H9 (cell line): ENCODE measurements at regions not wholly inside any gene's neighbourhood (a gene's known extent, or its start where the extent isn't known, plus 50 kb on each side); places are given as distances from the start of the nearest gene placed in this dataset.

Experiments used
- DNase-seq: peaks from one replicate; pipeline ENCODE4 v3.0.0-alpha.2; 2017
- H2AFZ ChIP-seq: one replicate; pipeline ENCODE4 v1.6.1; 2013; ENCODE audit warnings: mild to moderate bottlenecking, low read length, control low read depth, moderate library complexity
- H2AK5ac ChIP-seq: 2 replicates; pipeline ENCODE4 v1.6.1; 2013; ENCODE audit warnings: low read length, control low read depth, mixed read lengths; ENCODE audit not compliant: insufficient read length
- H2BK120ac ChIP-seq: one replicate; pipeline ENCODE4 v1.6.1; 2013; ENCODE audit warnings: low read depth, mild to moderate bottlenecking, low read length, control low read depth, inconsistent platforms; ENCODE audit not compliant: poor library complexity, severe bottlenecking
- H2BK12ac ChIP-seq: 2 replicates; pipeline ENCODE4 v1.6.1; 2013; ENCODE audit warnings: low read length, control low read depth, mixed read lengths, low read depth; ENCODE audit not compliant: insufficient read length
- H2BK15ac ChIP-seq: 2 replicates; pipeline ENCODE4 v1.6.1; 2013; ENCODE audit warnings: low read depth, low read length, control low read depth
- H2BK20ac ChIP-seq: one replicate; pipeline ENCODE4 v1.6.1; 2013; ENCODE audit warnings: low read depth, mild to moderate bottlenecking, low read length, control low read depth, inconsistent platforms; ENCODE audit not compliant: poor library complexity, severe bottlenecking
- H2BK5ac ChIP-seq: 2 replicates; pipeline ENCODE4 v1.6.1; 2013; ENCODE audit warnings: low read length, control low read depth, mixed read lengths; ENCODE audit not compliant: insufficient read length
- H3K14ac ChIP-seq: 2 replicates; pipeline ENCODE4 v1.6.1; 2013; ENCODE audit warnings: low read length, control low read depth; ENCODE audit not compliant: insufficient read depth
- H3K18ac ChIP-seq: 2 replicates; pipeline ENCODE4 v1.6.1; 2013; ENCODE audit warnings: low read depth, mild to moderate bottlenecking, mixed read lengths, low read length, control low read depth; ENCODE audit not compliant: insufficient read length
- H3K23ac ChIP-seq: 2 replicates; pipeline ENCODE4 v1.6.1; 2013; ENCODE audit warnings: low read length, control low read depth, mixed read lengths, low read depth; ENCODE audit not compliant: insufficient read length
- H3K23me2 ChIP-seq: 2 replicates; pipeline ENCODE4 v1.6.1; 2013; ENCODE audit warnings: low read depth, mild to moderate bottlenecking, mixed read lengths, low read length, control low read depth; ENCODE audit not compliant: insufficient read length, poor library complexity, severe bottlenecking
- H3K27ac ChIP-seq: 2 replicates; pipeline ENCODE4 v1.5.1; 2013; ENCODE audit warnings: low read length, control low read depth, mixed read lengths, low read depth; ENCODE audit not compliant: insufficient read length
- H3K27me3 ChIP-seq: 2 replicates; pipeline ENCODE4 v1.6.1; 2013; ENCODE audit warnings: low read length, control low read depth, inconsistent platforms; ENCODE audit not compliant: insufficient read depth
- H3K4ac ChIP-seq: 2 replicates; pipeline ENCODE4 v1.6.1; 2013; ENCODE audit warnings: low read depth, mild to moderate bottlenecking, control low read depth, inconsistent platforms, low read length, moderate library complexity
- H3K4me1 ChIP-seq: 2 replicates; pipeline ENCODE4 v1.6.1; 2013; ENCODE audit warnings: low read length, control low read depth, inconsistent platforms; ENCODE audit not compliant: insufficient read depth
- H3K4me2 ChIP-seq: 2 replicates; pipeline ENCODE4 v1.6.1; 2013; ENCODE audit warnings: low read length, control low read depth, mixed read lengths; ENCODE audit not compliant: insufficient read length, insufficient read depth
- H3K56ac ChIP-seq: 2 replicates; pipeline ENCODE4 v1.6.1; 2013; ENCODE audit warnings: low read depth, mild to moderate bottlenecking, mixed read lengths, low read length, control low read depth; ENCODE audit not compliant: insufficient read length
- H3K79me1 ChIP-seq: 2 replicates; pipeline ENCODE4 v1.6.1; 2013; ENCODE audit warnings: low read depth, mild to moderate bottlenecking, moderate library complexity, low read length, control low read depth, inconsistent platforms; ENCODE audit not compliant: insufficient read depth, poor library complexity, severe bottlenecking
- H3K79me2 ChIP-seq: 2 replicates; pipeline ENCODE4 v1.6.1; 2013; ENCODE audit warnings: low read length, control low read depth, inconsistent platforms; ENCODE audit not compliant: insufficient read depth
- H3K9ac ChIP-seq: 2 replicates; pipeline ENCODE4 v1.6.1; 2013; ENCODE audit warnings: low read length, control low read depth, mixed read lengths; ENCODE audit not compliant: insufficient read length; ENCODE audit errors: extremely low read depth
- H3K9me3 ChIP-seq: one replicate; pipeline ENCODE4 v1.6.1; 2013; ENCODE audit warnings: low read depth, low read length, inconsistent platforms; ENCODE audit not compliant: control insufficient read depth
- H3T11ph ChIP-seq: one replicate; pipeline ENCODE4 v1.6.1; 2013; ENCODE audit warnings: mild to moderate bottlenecking, low read length, control low read depth, inconsistent platforms
- H4K20me1 ChIP-seq: one replicate; pipeline ENCODE4 v1.6.1; 2013; ENCODE audit not compliant: control insufficient read depth, insufficient read length, insufficient read depth
- H4K5ac ChIP-seq: 2 replicates; pipeline ENCODE4 v1.6.1; 2013; ENCODE audit warnings: low read depth, mild to moderate bottlenecking, mixed read lengths, low read length, control low read depth; ENCODE audit not compliant: insufficient read length
- H4K8ac ChIP-seq: replicated peaks from 2 replicates; pipeline ENCODE4 v1.6.1; 2013; ENCODE audit warnings: low read length, control low read depth, mixed read lengths, low read depth; ENCODE audit not compliant: insufficient read length
- H4K91ac ChIP-seq: 2 replicates; pipeline ENCODE4 v1.6.1; 2013; ENCODE audit warnings: low read depth, mild to moderate bottlenecking, moderate library complexity, mixed read lengths, low read length, control low read depth; ENCODE audit not compliant: insufficient read length
- H3K27ac Mint-ChIP-seq, 3 experiments: 2 replicates in 2 of 3; 3 replicates in 1 of 3; pipeline ENCODE4 v1.8.0; 2020 to 2021; ENCODE audit warnings: mixed read lengths in 3 of 3, mild to moderate bottlenecking in 1 of 3, moderate library complexity in 1 of 3
- H3K27me3 Mint-ChIP-seq: 2 replicates; pipeline ENCODE4 v1.8.0; 2021; ENCODE audit warnings: low read depth, mild to moderate bottlenecking, moderate library complexity, mixed read lengths
- H3K36me3 Mint-ChIP-seq, 3 experiments: 2 replicates in 2 of 3; 3 replicates in 1 of 3; pipeline ENCODE4 v1.8.0; 2020 to 2021; ENCODE audit warnings: low read depth in 3 of 3, mixed read lengths in 3 of 3; ENCODE audit not compliant: insufficient read depth in 1 of 3
- H3K4me1 Mint-ChIP-seq, 2 experiments: 2 replicates each; pipeline ENCODE4 v1.8.0; 2020; ENCODE audit warnings: mixed read lengths in 2 of 2
- H3K4me3 Mint-ChIP-seq, 2 experiments: 2 replicates in 1 of 2; 3 replicates in 1 of 2; pipeline ENCODE4 v1.8.0; 2020 to 2021; ENCODE audit warnings: mild to moderate bottlenecking in 2 of 2, mixed read lengths in 2 of 2, moderate library complexity in 1 of 2
- H3K9me3 Mint-ChIP-seq, 2 experiments: 2 replicates in 1 of 2; 3 replicates in 1 of 2; pipeline ENCODE4 v1.8.0; 2020; ENCODE audit warnings: mild to moderate bottlenecking in 2 of 2, mixed read lengths in 2 of 2, moderate library complexity in 1 of 2
- WGBS: extraction: QIAGEN DNeasy Blood & Tissue Kit; methylation state at CpG from one replicate; pipeline ENCODE4 v1.1.7; 2013; ENCODE audit warnings: missing lambda C conversion rate, low lambda C conversion rate, mixed read lengths; ENCODE audit not compliant: insufficient read length; ENCODE audit errors: extremely low coverage; 5-methylcytosine and 5-hydroxymethylcytosine counted together
- TF ChIP-seq, protein P1 (sequence below): fragments of 200-600 bp; sonication (generic); conservative IDR thresholded peaks from 3 replicates; pipeline ENCODE4 v1.8.0; 2021; ENCODE audit warnings: antibody characterized with exemption, mild to moderate bottlenecking

DNA sequence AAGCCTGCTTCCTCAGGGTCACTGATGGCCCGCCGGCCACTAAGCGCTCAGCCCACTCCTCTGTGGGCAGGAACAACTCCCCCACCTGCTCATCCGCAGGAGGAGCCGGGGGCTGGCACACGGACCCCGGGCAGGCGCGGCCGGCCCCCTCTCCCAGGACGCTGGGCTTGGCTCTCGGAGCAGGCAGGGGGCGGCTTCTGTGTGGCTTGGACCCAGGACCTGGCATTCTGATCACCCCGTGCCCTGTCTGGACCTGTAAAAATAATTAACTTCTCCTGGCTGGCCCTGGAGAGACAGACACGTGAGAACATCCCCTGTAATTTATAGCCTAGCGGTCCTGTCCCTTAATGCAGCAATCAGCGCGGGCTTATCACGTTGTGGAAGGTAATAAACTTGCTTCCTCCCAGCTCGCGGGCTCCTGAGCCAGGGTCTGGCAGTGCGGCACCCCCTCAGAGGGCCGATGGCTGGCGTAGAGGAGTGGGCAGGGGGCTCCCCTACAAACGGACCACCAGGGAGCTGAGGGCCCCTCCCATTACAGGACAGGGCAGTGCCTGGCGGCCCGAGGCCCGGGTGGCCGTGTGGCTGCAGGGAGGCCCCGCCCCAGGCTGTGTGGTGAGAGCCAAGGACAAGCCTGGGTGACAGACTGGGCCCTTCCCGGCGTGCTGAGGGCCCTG is 84.5 kb upstream of the NKX1-1 start:
- no peak overlapping the region for H3K4me3 Mint-ChIP-seq

More for the DNA sequence above, 84.5 kb upstream of the NKX1-1 start:
- Mint-ChIP-seq H3K4me1 (no peaks in the 10 kb centered on the region), H3K27ac (peak overlapping the region in 1 of 3 experiments; percentile 77; a peak in 1 of 7 replicates), H3K36me3 (peaks cover 0 to 7% (median 3%) of the 10 kb centered on the region in 3 experiments; a peak in 4 of 7 replicates), H3K27me3 (peaks cover 20% of the 10 kb centered on the region), H3K9me3 (peaks cover 16 to 18% of the 10 kb centered on the region in 2 experiments)
- no peaks in the 10 kb centered on the region for H3K79me1 ChIP-seq
- no peak overlapping the region for H3K18ac ChIP-seq
- no peak overlapping the region for H2AFZ ChIP-seq
- H4K8ac ChIP-seq = no peak overlapping the region
- H2BK120ac ChIP-seq = no peak overlapping the region
- no CpG with 5 or more reads among the region's 32 CpGs for WGBS
- no peak overlapping the region for H3K4ac ChIP-seq
- H4K91ac ChIP-seq = no peak overlapping the region
- H3K4me2 ChIP-seq = no peak overlapping the region
- no peak overlapping the region for H3K56ac ChIP-seq
- H3K9ac ChIP-seq = no peak overlapping the region
- H3K23ac ChIP-seq = no peak overlapping the region
- H2BK20ac ChIP-seq = no peak overlapping the region
- H3K79me2 ChIP-seq = no peaks in the 10 kb centered on the region
- H3K27me3 ChIP-seq = no peaks in the 10 kb centered on the region
- H2BK15ac ChIP-seq = no peak overlapping the region
- H3K14ac ChIP-seq = no peak overlapping the region
- no peak overlapping the region for H4K5ac ChIP-seq
- H3K9me3 ChIP-seq = no peaks in the 10 kb centered on the region
- H3K23me2 ChIP-seq = no peaks in the 10 kb centered on the region
- DNase-seq = no peak
- no peak overlapping the region for H2AK5ac ChIP-seq
- H2BK5ac ChIP-seq = no peak overlapping the region
- TF ChIP-seq, protein P1, sequence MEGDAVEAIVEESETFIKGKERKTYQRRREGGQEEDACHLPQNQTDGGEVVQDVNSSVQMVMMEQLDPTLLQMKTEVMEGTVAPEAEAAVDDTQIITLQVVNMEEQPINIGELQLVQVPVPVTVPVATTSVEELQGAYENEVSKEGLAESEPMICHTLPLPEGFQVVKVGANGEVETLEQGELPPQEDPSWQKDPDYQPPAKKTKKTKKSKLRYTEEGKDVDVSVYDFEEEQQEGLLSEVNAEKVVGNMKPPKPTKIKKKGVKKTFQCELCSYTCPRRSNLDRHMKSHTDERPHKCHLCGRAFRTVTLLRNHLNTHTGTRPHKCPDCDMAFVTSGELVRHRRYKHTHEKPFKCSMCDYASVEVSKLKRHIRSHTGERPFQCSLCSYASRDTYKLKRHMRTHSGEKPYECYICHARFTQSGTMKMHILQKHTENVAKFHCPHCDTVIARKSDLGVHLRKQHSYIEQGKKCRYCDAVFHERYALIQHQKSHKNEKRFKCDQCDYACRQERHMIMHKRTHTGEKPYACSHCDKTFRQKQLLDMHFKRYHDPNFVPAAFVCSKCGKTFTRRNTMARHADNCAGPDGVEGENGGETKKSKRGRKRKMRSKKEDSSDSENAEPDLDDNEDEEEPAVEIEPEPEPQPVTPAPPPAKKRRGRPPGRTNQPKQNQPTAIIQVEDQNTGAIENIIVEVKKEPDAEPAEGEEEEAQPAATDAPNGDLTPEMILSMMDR = no peak
- no peaks in the 10 kb centered on the region for H4K20me1 ChIP-seq
- no peak overlapping the region for H3K27ac ChIP-seq
- H2BK12ac ChIP-seq = no peak overlapping the region
- no peak overlapping the region for H3T11ph ChIP-seq
- H3K4me1 ChIP-seq = no peaks in the 10 kb centered on the region
